Right lobe of liver (tissue), 4 donors: ENCODE measurements at regions not wholly inside any gene's neighbourhood (a gene's known extent, or its start where the extent isn't known, plus 50 kb on each side); places are given as distances from the start of the nearest gene placed in this dataset.

Experiments
- CTCF ChIP-seq, 4 donors: fragments of 200-600 bp in 3 of 4; fragments of 450-650 bp in 1 of 4; IDR thresholded peaks; one replicate each; pipeline versions ENCODE4 v1.5.1 to v1.8.0; 2016 to 2022; ENCODE audit warnings: antibody characterized with exemption in 4 of 4, mild to moderate bottlenecking in 2 of 4
- POLR2A ChIP-seq: fragments of 450-650 bp; IDR thresholded peaks from one replicate; pipeline ENCODE4 v1.6.1; 2017; ENCODE audit warnings: antibody characterized with exemption, mild to moderate bottlenecking
- donor health status: DM: no; HTN: no; CAD: no.
- donor health status: DM: no; HTN: no; CAD: no.
- donor health status: DM: no; HTN: yes; CAD: no.

GRCh38 chr9:90085633-90086032, 480.8 kb downstream of the GADD45G start:
- no peak for TF ChIP-seq CTCF (IDR thresholded peaks at IDR 0.05)
- TF ChIP-seq POLR2A = no peak
